IMR-90 (cell line): ENCODE measurements at regions not wholly inside any gene's neighbourhood (a gene's known extent, or its start where the extent isn't known, plus 50 kb on each side); places are given as distances from the start of the nearest gene placed in this dataset.

ENCODE experiments used
- ATAC-seq: fragments of 200-7000 bp; cut with Tn5 transposase; 2 replicates; pipeline ENCODE4 v1.9.1; 2020; ENCODE audit warnings: low read depth, mild to moderate bottlenecking, moderate library complexity
- BruUV-seq: library from RNA; stranded (reverse); fragments of 400-500 nt; replicated peaks from 2 replicates; lab custom pipeline; 2021; lab: Mats Ljungman, UMichigan
- CTCF ChIA-PET: fragments of 300-600 bp; formaldehyde crosslinking; extraction: SDS; loops from one replicate; lab custom pipeline; 2021; ENCODE audit warnings: antibody characterized with exemption; lab: Yijun Ruan, JAX
- POLR2A ChIA-PET: fragments of 300-600 bp; sonication (Branson Sonifier 250); formaldehyde crosslinking; loops from one replicate; lab custom pipeline; 2022; ENCODE audit warnings: antibody characterized with exemption; ENCODE audit not compliant: unreplicated experiment; lab: Charles Lee
- DNase-seq: peaks from one replicate; pipeline ENCODE4 v3.0.0; 2013
- H2AFZ ChIP-seq: replicated peaks from 2 replicates; pipeline ENCODE3; 2013; ENCODE audit warnings: low read length, mild to moderate bottlenecking; ENCODE audit not compliant: poor library complexity
- H2AK5ac ChIP-seq: 2 replicates; pipeline ENCODE4 v1.6.1; 2013; ENCODE audit warnings: low read depth, low read length, inconsistent platforms
- H2AK9ac ChIP-seq: replicated peaks from 2 replicates; pipeline ENCODE3; 2013; ENCODE audit warnings: mild to moderate bottlenecking, low read depth, low read length, moderate library complexity; ENCODE audit not compliant: poor library complexity
- H2BK120ac ChIP-seq: 2 replicates; pipeline ENCODE4 v1.6.1; 2013; ENCODE audit warnings: low read depth, low read length, inconsistent platforms
- H2BK15ac ChIP-seq: 3 replicates; pipeline ENCODE4 v1.6.1; 2013; ENCODE audit warnings: low read depth, low read length, inconsistent platforms
- H2BK20ac ChIP-seq: 2 replicates; pipeline ENCODE4 v1.6.1; 2013; ENCODE audit warnings: low read depth, mild to moderate bottlenecking, inconsistent platforms, low read length, moderate library complexity
- H2BK5ac ChIP-seq: 2 replicates; pipeline ENCODE4 v1.6.1; 2013; ENCODE audit warnings: mild to moderate bottlenecking, low read depth, low read length, inconsistent platforms; ENCODE audit not compliant: poor library complexity, severe bottlenecking
- H3K14ac ChIP-seq: replicated peaks from 2 replicates; pipeline ENCODE4 v1.6.1; 2013; ENCODE audit warnings: low read depth, low read length, inconsistent platforms
- H3K18ac ChIP-seq: 2 replicates; pipeline ENCODE4 v1.6.1; 2013; ENCODE audit warnings: low read depth, low read length, control low read depth
- H3K23ac ChIP-seq: 2 replicates; pipeline ENCODE4 v1.6.1; 2013; ENCODE audit warnings: low read depth, low read length, inconsistent platforms
- H3K27ac ChIP-seq: 2 replicates; pipeline ENCODE4 v1.5.1; 2013; ENCODE audit warnings: mild to moderate bottlenecking, control low read depth, low read length; ENCODE audit not compliant: insufficient read depth
- H3K27me3 ChIP-seq: 2 replicates; pipeline ENCODE4 v1.6.1; 2013; ENCODE audit warnings: low read length; ENCODE audit not compliant: control insufficient read depth, insufficient read depth
- H3K36me3 ChIP-seq: 2 replicates; pipeline ENCODE4 v1.6.1; 2013; ENCODE audit warnings: low read length, mixed read lengths; ENCODE audit not compliant: control insufficient read depth, insufficient read depth
- H3K4ac ChIP-seq: 2 replicates; pipeline ENCODE4 v1.6.1; 2013; ENCODE audit warnings: low read depth, low read length, inconsistent platforms
- H3K4me1 ChIP-seq: 2 replicates; pipeline ENCODE4 v1.6.1; 2013; ENCODE audit warnings: low read length, mixed read lengths; ENCODE audit not compliant: control insufficient read depth, insufficient read depth
- H3K4me2 ChIP-seq: 2 replicates; pipeline ENCODE4 v1.6.1; 2013; ENCODE audit warnings: low read depth, mild to moderate bottlenecking, control low read depth, low read length, moderate library complexity
- H3K4me3 ChIP-seq: 2 replicates; pipeline ENCODE4 v1.5.1; 2013; ENCODE audit warnings: low read depth, mild to moderate bottlenecking, control low read depth, low read length, moderate library complexity; ENCODE audit not compliant: insufficient read depth
- H3K56ac ChIP-seq: 2 replicates; pipeline ENCODE4 v1.6.1; 2013; ENCODE audit warnings: low read length, inconsistent platforms; ENCODE audit not compliant: insufficient read depth; ENCODE audit errors: extremely low read depth
- H3K79me1 ChIP-seq, 2 experiments: 2 replicates each; pipeline ENCODE4 v1.6.1; 2013; ENCODE audit warnings: low read length in 2 of 2, inconsistent platforms in 1 of 2, low read depth in 1 of 2
- H3K9ac ChIP-seq: 2 replicates; pipeline ENCODE4 v1.6.1; 2013; ENCODE audit warnings: low read depth, low read length, control low read depth
- H3K9me1 ChIP-seq: 2 replicates; pipeline ENCODE4 v1.6.1; 2013; ENCODE audit warnings: low read length, inconsistent platforms; ENCODE audit not compliant: insufficient read depth
- H3K9me3 ChIP-seq: 2 replicates; pipeline ENCODE4 v1.6.1; 2013; ENCODE audit warnings: low read length; ENCODE audit not compliant: control insufficient read depth, insufficient read depth
- H4K20me1 ChIP-seq: 2 replicates; pipeline ENCODE4 v1.6.1; 2013; ENCODE audit warnings: low read length, inconsistent platforms; ENCODE audit not compliant: insufficient read depth
- H4K5ac ChIP-seq: 2 replicates; pipeline ENCODE4 v1.6.1; 2013; ENCODE audit warnings: mild to moderate bottlenecking, low read depth, low read length, control low read depth
- H4K8ac ChIP-seq, 2 experiments: 2 replicates each; pipeline ENCODE4 v1.6.1; 2013; ENCODE audit warnings: low read depth in 2 of 2, low read length in 2 of 2, control low read depth in 1 of 2, inconsistent platforms in 1 of 2
- H4K91ac ChIP-seq: 2 replicates; pipeline ENCODE4 v1.6.1; 2013; ENCODE audit warnings: low read depth, low read length, inconsistent platforms; ENCODE audit not compliant: insufficient read depth
- CHD1 ChIP-seq: IDR thresholded peaks from 2 replicates; pipeline ENCODE4 v1.6.1; 2012; ENCODE audit warnings: low read depth, low read length, improper control_type of control experiment
- CTCF ChIP-seq: conservative IDR thresholded peaks from 2 replicates; pipeline ENCODE4 v1.5.1; 2012; ENCODE audit warnings: mild to moderate bottlenecking, low read depth, low read length, improper control_type of control experiment
- MXI1 ChIP-seq: IDR thresholded peaks from 2 replicates; pipeline ENCODE4 v1.6.1; 2012; ENCODE audit warnings: low read depth, mild to moderate bottlenecking, low read length, moderate library complexity, borderline replicate concordance
- NFE2L2 ChIP-seq: fragments of 150-350 bp; IDR thresholded peaks from 2 replicates; pipeline ENCODE4 v1.6.1; 2016; ENCODE audit warnings: low read depth, mild to moderate bottlenecking, low read length
- POLR2A ChIP-seq: IDR thresholded peaks from 2 replicates; pipeline ENCODE4 v1.6.1; 2012; ENCODE audit warnings: mild to moderate bottlenecking, low read depth, low read length
- RCOR1 ChIP-seq: IDR thresholded peaks from 2 replicates; pipeline ENCODE4 v1.6.1; 2012; ENCODE audit warnings: mild to moderate bottlenecking, low read length, improper control_type of control experiment; ENCODE audit not compliant: insufficient replicate concordance
- dilution Hi-C: fragments of 300-500 bp; cut with HindIII; formaldehyde crosslinking; loops from one replicate; pipeline ENCODE4 v1.14.3; 2018; ENCODE audit warnings: low sequenced_read_pairs; ENCODE audit not compliant: unreplicated experiment
- in situ Hi-C: fragments of 300-500 bp; cut with MboI; formaldehyde crosslinking; loops from 3 replicates; pipeline ENCODE4 v1.14.3; 2019; ENCODE audit warnings: low sequenced_read_pairs, inconsistent platforms, mixed read lengths
- intact Hi-C: fragments of 100-400 bp; cut with micrococcal nuclease; formaldehyde crosslinking; loops from 2 replicates; pipeline ENCODE4 v1.10.0; 2022

DNA sequence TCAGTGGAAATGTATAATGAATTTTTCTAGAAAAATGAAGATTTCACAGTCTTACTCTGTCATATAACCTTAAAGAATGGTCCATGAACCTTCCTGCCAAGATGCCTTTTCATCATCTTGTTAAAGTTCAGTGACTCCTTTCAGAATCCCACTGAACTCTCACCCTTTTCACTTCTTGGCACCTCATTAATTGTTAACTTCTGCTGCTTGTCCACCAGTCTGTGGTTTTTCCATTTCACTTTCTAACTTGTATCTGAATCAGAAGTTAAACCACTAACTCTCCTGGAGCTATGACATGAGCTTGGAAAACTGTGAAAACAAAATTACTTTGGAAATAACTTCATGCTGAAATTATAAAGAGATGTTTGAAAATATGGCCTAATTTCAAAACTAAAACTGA lies 281.2 kb upstream of the ALCAM start:
- no peaks in the 10 kb centered on the region for H3K27me3 ChIP-seq
- in situ Hi-C loops, result no loop called here
- no peaks in the 10 kb centered on the region for H4K20me1 ChIP-seq
- no peak overlapping the region for H3K14ac ChIP-seq
- no peak overlapping the region for H3K4me2 ChIP-seq
- H3K9me1 ChIP-seq, result no peaks in the 10 kb centered on the region
- no peak overlapping the region for H4K5ac ChIP-seq
- dilution Hi-C loops, result no loop called here
- H3K9ac ChIP-seq, result no peak overlapping the region
- no peak for ATAC-seq
- H3K18ac ChIP-seq, result no peak overlapping the region
- no peak overlapping the region for H2AFZ ChIP-seq
- H3K36me3 ChIP-seq, result no peaks in the 10 kb centered on the region
- no peak for DNase-seq
- no peak overlapping the region for H2BK15ac ChIP-seq
- no peak overlapping the region for H2BK5ac ChIP-seq
- no TSS peak for BruUV-seq
- H2BK20ac ChIP-seq, result no peak overlapping the region
- no peak for TF ChIP-seq MXI1
- TF ChIP-seq NFE2L2, result no peak
- no peak for TF ChIP-seq POLR2A
- no peak for TF ChIP-seq CHD1
- no peak for TF ChIP-seq RCOR1
- TF ChIP-seq CTCF, result no peak
- H2AK5ac ChIP-seq, result no peak overlapping the region
- H3K4me3 ChIP-seq, result no peak overlapping the region
- CTCF ChIA-PET, result no interaction called here
- H4K91ac ChIP-seq, result no peak overlapping the region
- no peak overlapping the region for H4K8ac ChIP-seq
- H3K23ac ChIP-seq, result no peak overlapping the region
- H3K4me1 ChIP-seq, result no peaks in the 10 kb centered on the region
- no peak overlapping the region for H2AK9ac ChIP-seq
- no peak overlapping the region for H3K27ac ChIP-seq
- no peak overlapping the region for H3K56ac ChIP-seq
- H3K9me3 ChIP-seq, result no peaks in the 10 kb centered on the region
- H2BK120ac ChIP-seq, result no peak overlapping the region
- no peak overlapping the region for H3K4ac ChIP-seq
- intact Hi-C loops, result no loop called here
- POLR2A ChIA-PET, result no interaction called here
- no peaks in the 10 kb centered on the region for H3K79me1 ChIP-seq
